HCT116 (cell line): ENCODE measurements at regions not wholly inside any gene's neighbourhood (a gene's known extent, or its start where the extent isn't known, plus 50 kb on each side); places are given as distances from the start of the nearest gene placed in this dataset.

Experiments used
- ATAC-seq: fragments of 200-7000 bp; cut with Tn5 transposase; 2 replicates; pipeline ENCODE4 v1.9.1; 2020; ENCODE audit warnings: mild to moderate bottlenecking, moderate library complexity
- BruUV-seq: library from RNA; stranded (reverse); fragments of 400-500 nt; replicated peaks from 2 replicates; lab custom pipeline; 2021; lab: Mats Ljungman, UMichigan
- CTCF ChIA-PET: fragments of 300-600 bp; sonication (Branson Sonifier 250); formaldehyde crosslinking; loops from one replicate; lab custom pipeline; 2021; ENCODE audit warnings: antibody characterized with exemption; lab: Charles Lee
- POLR2A ChIA-PET: fragments of 300-600, 350-600 bp; sonication (Branson Sonifier 250); formaldehyde crosslinking; loops from one replicate; lab custom pipeline; 2021; ENCODE audit warnings: antibody characterized with exemption; lab: Charles Lee
- RAD21 ChIA-PET, 2 experiments: fragments of 300-600 bp; sonication (Branson Sonifier 250); formaldehyde crosslinking; loops; one replicate each; lab custom pipeline; 2023; ENCODE audit warnings: low total read pairs in 2 of 2; ENCODE audit not compliant: uncharacterized antibody in 2 of 2, unreplicated experiment in 2 of 2, low non-redundant PET in 1 of 2; lab: Charles Lee
- DNase-seq: peaks from one replicate; pipeline ENCODE4 v3.0.0-alpha.2; 2010; ENCODE audit warnings: low read depth, low spot score
- H2AFZ ChIP-seq: fragments of 200-600 bp; shearing (Covaris generic), sonication (generic); 2 replicates; pipeline ENCODE4 v1.6.1; 2017; ENCODE audit warnings: low read depth, mixed run types, mixed read lengths, antibody characterized with exemption, low read length; ENCODE audit not compliant: poor library complexity, severe bottlenecking
- H3K27ac ChIP-seq: 2 replicates; pipeline ENCODE4 v1.5.1; 2012; ENCODE audit warnings: low read depth, low read length
- H3K27me3 ChIP-seq: fragments of 200-600 bp; sonication (generic); 2 replicates; pipeline ENCODE4 v1.6.1; 2016; ENCODE audit warnings: mixed run types, low read length, mixed read lengths; ENCODE audit not compliant: insufficient read depth
- H3K36me3 ChIP-seq, 2 experiments: fragments of 200-500 bp in 1 of 2; fragments of 200-600 bp in 1 of 2; sonication (Bioruptor generic) in 1 of 2; sonication (generic) in 1 of 2; 2 replicates each; pipeline versions ENCODE4 v1.5.1 to v1.6.1; 2014 to 2016; ENCODE audit warnings: low read length in 2 of 2, inconsistent platforms in 1 of 2, mixed read lengths in 1 of 2, mixed run types in 1 of 2; ENCODE audit not compliant: insufficient read depth in 2 of 2, control insufficient read depth in 1 of 2
- H3K4me1 ChIP-seq, 2 experiments: fragments of 200-600 bp in 1 of 2; sonication (generic) in 1 of 2; 2 replicates each; pipeline versions ENCODE4 v1.5.1 to v1.6.1; 2012 to 2017; ENCODE audit warnings: low read length in 2 of 2, inconsistent platforms in 1 of 2, mild to moderate bottlenecking in 1 of 2, mixed read lengths in 1 of 2, mixed run types in 1 of 2, moderate library complexity in 1 of 2; ENCODE audit not compliant: insufficient read depth in 2 of 2, control insufficient read depth in 1 of 2
- H3K4me2 ChIP-seq: fragments of 200-600 bp; sonication (generic); 2 replicates; pipeline ENCODE4 v1.6.1; 2017; ENCODE audit warnings: mixed run types, low read length, mixed read lengths
- H3K4me3 ChIP-seq, 2 experiments: fragments of 200-600 bp in 1 of 2; sonication (generic) in 1 of 2; replicated peaks in 1 of 2; 2 replicates each; pipeline ENCODE4 v1.5.1; 2011 to 2016; ENCODE audit warnings: low read length in 2 of 2, control low read depth in 1 of 2, low read depth in 1 of 2, mild to moderate bottlenecking in 1 of 2, mixed read lengths in 1 of 2, mixed run types in 1 of 2
- H3K79me2 ChIP-seq: fragments of 200-600 bp; sonication (generic); 2 replicates; pipeline ENCODE4 v1.6.1; 2017; ENCODE audit warnings: mild to moderate bottlenecking, mixed run types, low read length, moderate library complexity, mixed read lengths; ENCODE audit not compliant: insufficient read depth
- H3K9ac ChIP-seq: fragments of 200-600 bp; sonication (generic); 2 replicates; pipeline ENCODE4 v1.6.1; 2016; ENCODE audit warnings: low read length, mixed read lengths
- H3K9me2 ChIP-seq: fragments of 200-600 bp; sonication (generic), shearing (Covaris generic); 2 replicates; pipeline ENCODE4 v1.6.1; 2017; ENCODE audit warnings: mixed run types, mild to moderate bottlenecking, moderate library complexity; ENCODE audit not compliant: insufficient read depth
- H3K9me3 ChIP-seq, 2 experiments: fragments of 200-500 bp in 1 of 2; fragments of 200-600 bp in 1 of 2; sonication (Bioruptor generic) in 1 of 2; sonication (generic) in 1 of 2; 2 replicates each; pipeline ENCODE4 v1.6.1; 2014 to 2017; ENCODE audit warnings: low read length in 2 of 2, mixed read lengths in 2 of 2, inconsistent platforms in 1 of 2, low read depth in 1 of 2, mild to moderate bottlenecking in 1 of 2, mixed run types in 1 of 2, moderate library complexity in 1 of 2; ENCODE audit not compliant: control insufficient read depth in 1 of 2, insufficient read depth in 1 of 2
- H4K20me1 ChIP-seq: fragments of 200-600 bp; sonication (generic), shearing (Covaris generic); 2 replicates; pipeline ENCODE4 v1.6.1; 2017; ENCODE audit warnings: mixed run types, mild to moderate bottlenecking, moderate library complexity; ENCODE audit not compliant: insufficient read depth
- CBX3 ChIP-seq: IDR thresholded peaks from 2 replicates; pipeline ENCODE4 v1.6.1; 2012; ENCODE audit warnings: low read depth
- CEBPB ChIP-seq: IDR thresholded peaks from 2 replicates; pipeline ENCODE4 v1.6.1; 2012; ENCODE audit warnings: low read depth
- CTCF ChIP-seq, 3 experiments: fragments of 200-600 bp in 1 of 3; sonication (generic) in 1 of 3; IDR thresholded peaks in 2 of 3; conservative IDR thresholded peaks in 1 of 3; 2 replicates each; pipeline ENCODE4 v1.5.1; 2012 to 2017; ENCODE audit warnings: low read depth in 2 of 3, low read length in 2 of 3, antibody characterized with exemption in 1 of 3, borderline replicate concordance in 1 of 3, control low read depth in 1 of 3, mild to moderate bottlenecking in 1 of 3, mixed read lengths in 1 of 3, mixed run types in 1 of 3, moderate library complexity in 1 of 3; ENCODE audit not compliant: insufficient read depth in 1 of 3
- EGR1 ChIP-seq: IDR thresholded peaks from 2 replicates; pipeline ENCODE4 v1.6.1; 2012; ENCODE audit warnings: low read depth
- ELF1 ChIP-seq: IDR thresholded peaks from 2 replicates; pipeline ENCODE4 v1.6.1; 2012; ENCODE audit warnings: low read depth, borderline replicate concordance
- EZH2 ChIP-seq: fragments of 200-600 bp; sonication (generic); IDR thresholded peaks from 2 replicates; pipeline ENCODE4 v1.6.1; 2017; ENCODE audit warnings: antibody characterized with exemption, mixed run types
- FOSL1 ChIP-seq: IDR thresholded peaks from 2 replicates; pipeline ENCODE4 v1.6.1; 2012; ENCODE audit warnings: low read depth
- JUND ChIP-seq: IDR thresholded peaks from 2 replicates; pipeline ENCODE4 v1.6.1; 2012
- POLR2A ChIP-seq: IDR thresholded peaks from 2 replicates; pipeline ENCODE4 v1.7.0; 2011; ENCODE audit warnings: borderline replicate concordance; ENCODE audit not compliant: insufficient read depth, insufficient read length; ENCODE audit errors: extremely low read depth
- POLR2AphosphoS5 ChIP-seq: IDR thresholded peaks from 2 replicates; pipeline ENCODE4 v1.6.1; 2011; ENCODE audit warnings: mild to moderate bottlenecking, low read depth, low read length, moderate library complexity
- RAD21 ChIP-seq: IDR thresholded peaks from 2 replicates; pipeline ENCODE4 v1.6.1; 2012; ENCODE audit warnings: low read depth, mild to moderate bottlenecking
- SIN3A ChIP-seq: IDR thresholded peaks from 2 replicates; pipeline ENCODE4 v1.6.1; 2012; ENCODE audit warnings: low read depth
- SRF ChIP-seq: IDR thresholded peaks from 2 replicates; pipeline ENCODE4 v1.6.1; 2012; ENCODE audit warnings: low read depth
- TCF7L2 ChIP-seq: IDR thresholded peaks from 2 replicates; pipeline ENCODE4 v1.7.0; 2011; ENCODE audit warnings: borderline replicate concordance, inconsistent platforms; ENCODE audit not compliant: insufficient read depth, insufficient read length; ENCODE audit errors: extremely low read depth
- YY1 ChIP-seq: IDR thresholded peaks from 2 replicates; pipeline ENCODE4 v1.6.1; 2011; ENCODE audit warnings: low read length, low read depth, moderate library complexity, mild to moderate bottlenecking; ENCODE audit not compliant: insufficient replicate concordance; ENCODE audit errors: extremely low read depth
- ZFX ChIP-seq: fragments of 450-650 bp; IDR thresholded peaks from 2 replicates; pipeline ENCODE4 v1.6.1; 2017
- ZNF274 ChIP-seq: fragments of 200-500 bp; sonication (Bioruptor generic); IDR thresholded peaks from 2 replicates; pipeline ENCODE4 v1.6.1; 2014; ENCODE audit warnings: mild to moderate bottlenecking, low read depth, low read length, inconsistent platforms
- intact Hi-C: fragments of 100-400 bp; cut with micrococcal nuclease; formaldehyde crosslinking; loops from 2 replicates; pipeline ENCODE4 v1.10.0; 2022
- TF ChIP-seq, protein P1 (sequence below): IDR thresholded peaks from 2 replicates; pipeline ENCODE4 v1.6.1; 2012
- TF ChIP-seq, protein P2 (sequence below): IDR thresholded peaks from 2 replicates; pipeline ENCODE4 v1.6.1; 2012
- TF ChIP-seq, protein P3 (sequence below): IDR thresholded peaks from 2 replicates; pipeline ENCODE4 v1.6.1; 2012; ENCODE audit warnings: low read depth

DNA sequence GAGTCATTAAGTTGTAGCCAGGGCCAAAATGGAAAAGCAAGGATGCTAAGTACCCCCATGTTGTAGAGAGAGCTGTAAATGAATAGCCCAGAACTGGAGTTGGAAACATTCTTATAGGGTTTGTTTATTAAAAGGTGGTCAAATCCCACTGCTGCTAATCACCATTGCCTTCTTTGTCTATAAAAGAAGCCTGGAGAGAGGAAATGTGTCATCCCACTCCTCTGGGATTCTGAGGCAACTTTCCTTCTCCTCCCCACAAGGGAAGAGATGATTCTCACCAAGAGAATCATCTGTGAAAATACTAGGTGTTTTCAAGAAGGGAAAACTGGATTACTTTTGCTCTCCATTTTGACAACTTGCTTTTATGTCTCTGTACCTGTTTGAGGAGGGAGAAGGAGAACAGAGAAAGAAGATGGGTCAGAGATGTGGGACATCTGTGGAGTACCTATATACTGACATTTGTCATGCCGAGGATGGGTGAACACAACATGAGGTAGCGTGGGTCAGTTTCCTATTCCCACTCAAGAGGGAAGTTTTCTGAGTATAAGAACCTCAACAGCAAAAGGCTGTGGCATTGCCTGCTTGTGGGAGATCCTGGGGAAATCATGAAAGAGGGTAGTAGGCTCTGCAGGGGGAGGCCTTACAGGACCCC lies 262.2 kb downstream of the KIF20B start:
- Histone ChIP-seq H3K79me2 (no peaks in the 10 kb centered on the region), H3K4me3 (no peak overlapping the region), H3K27me3 (no peaks in the 10 kb centered on the region), H2AFZ (no peak overlapping the region), H3K4me1 (peaks cover 0 to 9% of the 10 kb centered on the region in 2 experiments; a peak in 1 of 4 replicates), H3K9me2 (no peaks in the 10 kb centered on the region), H3K9ac (no peak overlapping the region), H3K9me3 (no peaks in the 10 kb centered on the region), H3K27ac (no peak overlapping the region), H4K20me1 (no peaks in the 10 kb centered on the region), H3K4me2 (no peak overlapping the region), H3K36me3 (0 out of 4 replicates have a peak, but pooled peaks cover 0 to 3% of the 10 kb centered on the region in 2 experiments)
- TF ChIP-seq ELF1 (no peak), FOSL1 (no peak), CEBPB (no peak), POLR2AphosphoS5 (no peak), YY1 (no peak), CBX3 (no peak), SIN3A (no peak), SRF (no peak), EZH2 (no peak), TCF7L2 (no peak), RAD21 (no peak), CTCF (IDR thresholded peaks at IDR 0.05 in 2 of 3, conservative IDR thresholded peaks at IDR 0.05 in 1 of 3; ENCODE audit: borderline replicate concordance in 1 of 3, insufficient read depth in 1 of 3, low read depth in 2 of 3, low read length in 2 of 3) (no peak), EGR1 (no peak), JUND (no peak), ZNF274 (no peak), POLR2A (no peak), ZFX (no peak)
- TF ChIP-seq, protein P1, sequence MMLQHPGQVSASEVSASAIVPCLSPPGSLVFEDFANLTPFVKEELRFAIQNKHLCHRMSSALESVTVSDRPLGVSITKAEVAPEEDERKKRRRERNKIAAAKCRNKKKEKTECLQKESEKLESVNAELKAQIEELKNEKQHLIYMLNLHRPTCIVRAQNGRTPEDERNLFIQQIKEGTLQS, result no peak
- TF ChIP-seq, protein P2, sequence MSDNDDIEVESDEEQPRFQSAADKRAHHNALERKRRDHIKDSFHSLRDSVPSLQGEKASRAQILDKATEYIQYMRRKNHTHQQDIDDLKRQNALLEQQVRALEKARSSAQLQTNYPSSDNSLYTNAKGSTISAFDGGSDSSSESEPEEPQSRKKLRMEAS, result no peak
- TF ChIP-seq, protein P3, sequence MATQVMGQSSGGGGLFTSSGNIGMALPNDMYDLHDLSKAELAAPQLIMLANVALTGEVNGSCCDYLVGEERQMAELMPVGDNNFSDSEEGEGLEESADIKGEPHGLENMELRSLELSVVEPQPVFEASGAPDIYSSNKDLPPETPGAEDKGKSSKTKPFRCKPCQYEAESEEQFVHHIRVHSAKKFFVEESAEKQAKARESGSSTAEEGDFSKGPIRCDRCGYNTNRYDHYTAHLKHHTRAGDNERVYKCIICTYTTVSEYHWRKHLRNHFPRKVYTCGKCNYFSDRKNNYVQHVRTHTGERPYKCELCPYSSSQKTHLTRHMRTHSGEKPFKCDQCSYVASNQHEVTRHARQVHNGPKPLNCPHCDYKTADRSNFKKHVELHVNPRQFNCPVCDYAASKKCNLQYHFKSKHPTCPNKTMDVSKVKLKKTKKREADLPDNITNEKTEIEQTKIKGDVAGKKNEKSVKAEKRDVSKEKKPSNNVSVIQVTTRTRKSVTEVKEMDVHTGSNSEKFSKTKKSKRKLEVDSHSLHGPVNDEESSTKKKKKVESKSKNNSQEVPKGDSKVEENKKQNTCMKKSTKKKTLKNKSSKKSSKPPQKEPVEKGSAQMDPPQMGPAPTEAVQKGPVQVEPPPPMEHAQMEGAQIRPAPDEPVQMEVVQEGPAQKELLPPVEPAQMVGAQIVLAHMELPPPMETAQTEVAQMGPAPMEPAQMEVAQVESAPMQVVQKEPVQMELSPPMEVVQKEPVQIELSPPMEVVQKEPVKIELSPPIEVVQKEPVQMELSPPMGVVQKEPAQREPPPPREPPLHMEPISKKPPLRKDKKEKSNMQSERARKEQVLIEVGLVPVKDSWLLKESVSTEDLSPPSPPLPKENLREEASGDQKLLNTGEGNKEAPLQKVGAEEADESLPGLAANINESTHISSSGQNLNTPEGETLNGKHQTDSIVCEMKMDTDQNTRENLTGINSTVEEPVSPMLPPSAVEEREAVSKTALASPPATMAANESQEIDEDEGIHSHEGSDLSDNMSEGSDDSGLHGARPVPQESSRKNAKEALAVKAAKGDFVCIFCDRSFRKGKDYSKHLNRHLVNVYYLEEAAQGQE, result no peak
- ATAC-seq (no peak), DNase-seq (no peak)
- ChIA-PET CTCF (no interaction called here), RAD21 (no interaction called here), POLR2A (no interaction called here)
- no TSS peak for BruUV-seq
- intact Hi-C loops, result no loop called here
